ENCODE measurements at regions not wholly inside any gene's neighbourhood (a gene's known extent, or its start where the extent isn't known, plus 50 kb on each side); places are given as distances from the start of the nearest gene placed in this dataset.

- TF ChIP-seq EZH2phosphoT487 (IDR thresholded peaks at IDR 0.05; ENCODE audit: insufficient read depth, low read depth) = no peak
- no peak for TF ChIP-seq EZH2 (IDR thresholded peaks at IDR 0.05; ENCODE audit: insufficient read depth, poor library complexity, severe bottlenecking)
Observed at GRCh38 chr5:164708831-164709230, 1203.4 kb downstream of the MAT2B start.
